Stimulated activated CD4-positive, alpha-beta T cell treated with anti-CD3 and anti-CD28 coated beads, Interleukin-15, amount 100 ng/mL, for 48 hours (primary cell): ENCODE measurements at regions not wholly inside any gene's neighbourhood (a gene's known extent, or its start where the extent isn't known, plus 50 kb on each side); places are given as distances from the start of the nearest gene placed in this dataset.
"Not testable (repeated sequence)": the region's sequence is repeated elsewhere in the genome, so short reads cannot be mapped to it uniquely, and the experiment has no call there.

Experiments
- DNase-seq, 2 donors: peaks; one replicate each; pipeline ENCODE4 v3.0.0-alpha.2; 2020; ENCODE audit warnings: low read depth in 2 of 2

- no peak for DNase-seq
Measured at GRCh38 chr7:131802195-131802864, 245.9 kb upstream of the PODXL start.

GRCh38 chr7:131800531-131800930, 244.1 kb upstream of the PODXL start:
- DNase-seq: no peak

GRCh38 chr7:131800008-131800407, 243.6 kb upstream of the PODXL start:
- DNase-seq: no peak

- no peak for DNase-seq
Measured at GRCh38 chr7:131797841-131798240, 241.4 kb upstream of the PODXL start.

- DNase-seq: no peak
Measured at GRCh38 chr7:131795400-131795799, 239.0 kb upstream of the PODXL start.

- DNase-seq: no peak
Measured at GRCh38 chr7:131792311-131792710, 235.9 kb upstream of the PODXL start.

- no peak for DNase-seq
Measured at GRCh38 chr7:131787101-131787500, 230.7 kb upstream of the PODXL start.

- no peak for DNase-seq
Measured at GRCh38 chr7:131786204-131786603, 229.8 kb upstream of the PODXL start.

GRCh38 chr7:131778601-131779000, 222.2 kb upstream of the PODXL start:
- DNase-seq: no peak

GRCh38 chr7:131774419-131775220, 218.2 kb upstream of the PODXL start:
- no peak for DNase-seq

GRCh38 chr7:131773413-131773812, 217.0 kb upstream of the PODXL start:
- DNase-seq: no peak

GRCh38 chr7:131769241-131769640, 212.8 kb upstream of the PODXL start:
- no peak for DNase-seq

- DNase-seq: no peak
Measured at GRCh38 chr7:131767591-131767990, 211.2 kb upstream of the PODXL start.

- DNase-seq: no peak
Measured at GRCh38 chr7:131765575-131765974, 209.1 kb upstream of the PODXL start.

- no peak for DNase-seq
Measured at GRCh38 chr7:131764143-131764775, 207.8 kb upstream of the PODXL start.

- DNase-seq: no peak
Measured at GRCh38 chr7:131762753-131763152, 206.3 kb upstream of the PODXL start.

- DNase-seq: not testable (repeated sequence)
Measured at GRCh38 chr7:131755801-131756200, 199.4 kb upstream of the PODXL start.

- DNase-seq: no peak
Measured at GRCh38 chr7:131753620-131754222, 197.3 kb upstream of the PODXL start.

GRCh38 chr7:131747658-131748232, 191.3 kb upstream of the PODXL start:
- DNase-seq: no peak

GRCh38 chr7:131745390-131746248, 189.2 kb upstream of the PODXL start:
- peak in 1 of 2 donors; percentile 2 for DNase-seq

- DNase-seq: no peak
Measured at GRCh38 chr7:131741446-131741845, 185.0 kb upstream of the PODXL start.
